ENCODE measurements at regions not wholly inside any gene's neighbourhood (a gene's known extent, or its start where the extent isn't known, plus 50 kb on each side); places are given as distances from the start of the nearest gene placed in this dataset.
"Not testable (repeated sequence)": the region's sequence is repeated elsewhere in the genome, so short reads cannot be mapped to it uniquely, and the experiment has no call there.

DNA sequence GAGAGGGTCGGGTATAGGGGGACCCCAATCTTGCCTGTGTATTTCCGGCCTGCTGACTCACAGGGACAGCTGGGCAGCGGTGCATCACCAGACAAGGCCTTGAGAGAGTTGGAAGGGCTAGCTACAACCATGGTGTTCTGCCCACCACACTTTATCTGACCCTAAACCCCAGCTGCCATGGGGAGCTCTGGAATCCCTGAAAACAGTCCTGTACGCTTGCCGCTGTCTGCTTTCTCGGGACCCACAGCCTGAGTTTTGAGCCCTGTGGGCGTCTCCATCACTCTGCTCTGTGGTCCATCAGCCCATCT lies 100.4 kb upstream of the GSE1 start:
- DNase-seq (ENCODE audit: insufficient read length, low spot score) (no peak), FAIRE-seq (no peak)
- TF ChIP-seq POLR2A (IDR thresholded peaks at IDR 0.05; ENCODE audit: low read depth, low read length) = no peak

DNA sequence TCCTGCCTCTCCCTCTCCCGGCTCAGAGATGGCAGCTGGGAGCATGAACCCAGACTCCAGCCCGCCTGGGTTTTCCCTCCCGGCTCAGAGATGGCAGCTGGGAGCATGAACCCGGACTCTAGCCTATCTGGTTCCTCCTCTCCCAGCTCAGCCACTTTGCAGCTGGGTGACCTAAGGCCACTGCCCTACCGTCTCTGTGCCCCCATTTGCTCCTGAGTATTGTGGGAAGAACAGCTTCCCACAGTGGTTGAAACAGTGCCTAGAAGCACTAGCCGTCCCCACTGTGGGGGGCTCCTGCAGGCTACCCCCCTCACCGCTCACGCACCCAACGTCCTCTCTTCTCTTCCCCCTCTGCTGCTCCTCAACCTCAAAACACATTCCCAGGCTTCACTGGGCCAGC lies 99.9 kb upstream of the GSE1 start:
- FAIRE-seq (no peak), DNase-seq (ENCODE audit: insufficient read length, low spot score) (no peak)
- no peak for TF ChIP-seq POLR2A (IDR thresholded peaks at IDR 0.05; ENCODE audit: low read depth, low read length)

DNA sequence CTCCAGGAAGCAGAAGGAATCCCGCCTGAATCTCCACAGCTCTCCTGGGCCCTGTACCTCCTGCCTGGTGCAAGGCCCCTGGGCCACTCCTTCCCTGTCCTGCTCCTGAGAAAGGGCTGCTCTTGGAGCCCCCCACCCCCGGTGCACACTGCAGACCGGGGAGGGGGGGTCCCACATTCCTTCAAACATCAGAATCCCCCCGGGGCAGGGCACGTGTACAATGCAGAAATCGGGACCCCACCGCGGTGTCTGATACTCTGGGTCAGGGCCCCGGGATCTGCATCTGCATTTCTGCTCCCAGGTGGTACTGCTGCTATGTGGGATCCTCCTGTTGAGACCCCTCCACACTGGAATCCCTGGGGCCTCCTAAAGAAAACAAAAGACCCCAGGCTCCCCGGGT lies 99.5 kb upstream of the GSE1 start:
- FAIRE-seq (no peak), DNase-seq (ENCODE audit: insufficient read length, low spot score) (no peak)
- no peak for TF ChIP-seq POLR2A (IDR thresholded peaks at IDR 0.05; ENCODE audit: low read depth, low read length)

DNA sequence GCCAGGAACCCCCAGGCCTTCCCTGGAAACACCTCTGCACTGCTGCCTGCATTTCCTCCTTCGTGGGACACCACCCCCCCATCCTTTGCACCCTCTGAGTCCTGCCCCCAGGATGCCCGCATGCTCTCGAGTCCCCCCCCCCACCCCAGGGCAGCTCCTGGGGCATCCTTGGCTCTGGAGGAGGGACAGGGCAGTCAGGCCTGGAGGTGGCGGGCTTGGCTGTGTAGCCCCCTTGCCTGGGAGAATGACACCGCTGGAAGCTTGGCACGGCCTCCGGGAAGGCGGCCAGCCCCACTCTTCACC lies 98.9 kb upstream of the GSE1 start:
- DNase-seq (ENCODE audit: insufficient read length, low spot score) (no peak), FAIRE-seq (no peak)
- no peak for TF ChIP-seq POLR2A (IDR thresholded peaks at IDR 0.05; ENCODE audit: low read depth, low read length)

DNA sequence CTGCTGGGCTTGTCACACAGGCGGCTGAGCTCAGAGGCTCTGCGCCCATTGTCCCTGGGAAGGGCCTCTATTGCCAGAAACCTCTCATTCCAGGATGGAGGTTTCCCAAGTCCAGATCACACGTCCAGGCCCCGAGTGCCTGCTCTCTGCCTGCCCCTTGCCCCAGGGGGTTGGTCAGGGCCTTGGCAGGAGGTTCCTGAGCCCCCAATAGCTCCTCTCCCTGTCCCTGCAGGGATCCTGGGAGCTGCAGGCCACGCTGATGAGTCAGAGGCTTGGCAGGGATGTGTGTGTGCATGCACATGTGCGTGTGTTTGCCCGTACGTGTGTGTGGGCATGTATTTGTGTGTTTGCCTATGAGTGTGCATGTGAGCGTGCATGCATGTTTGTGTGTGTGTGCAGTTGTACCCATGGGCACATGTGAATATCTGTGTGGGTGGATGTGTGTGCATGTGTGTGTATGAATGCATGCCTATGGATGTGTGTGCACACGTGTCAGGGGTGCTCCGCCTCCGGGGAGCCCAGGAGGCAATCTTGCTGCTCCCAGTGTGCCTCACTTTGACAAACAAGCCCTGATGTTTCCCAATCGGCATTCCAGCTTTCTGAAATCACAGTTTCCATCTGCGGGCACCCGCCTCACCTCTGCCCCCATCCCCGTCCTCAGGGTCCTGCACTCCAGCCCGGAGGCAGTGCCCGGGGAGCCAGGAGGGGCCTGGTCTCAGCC lies 98.4 kb upstream of the GSE1 start:
- DNase-seq (ENCODE audit: insufficient read length, low spot score) (peak; percentile 97), FAIRE-seq (no peak)
- TF ChIP-seq POLR2A (IDR thresholded peaks at IDR 0.05; ENCODE audit: low read depth, low read length) = no peak

DNA sequence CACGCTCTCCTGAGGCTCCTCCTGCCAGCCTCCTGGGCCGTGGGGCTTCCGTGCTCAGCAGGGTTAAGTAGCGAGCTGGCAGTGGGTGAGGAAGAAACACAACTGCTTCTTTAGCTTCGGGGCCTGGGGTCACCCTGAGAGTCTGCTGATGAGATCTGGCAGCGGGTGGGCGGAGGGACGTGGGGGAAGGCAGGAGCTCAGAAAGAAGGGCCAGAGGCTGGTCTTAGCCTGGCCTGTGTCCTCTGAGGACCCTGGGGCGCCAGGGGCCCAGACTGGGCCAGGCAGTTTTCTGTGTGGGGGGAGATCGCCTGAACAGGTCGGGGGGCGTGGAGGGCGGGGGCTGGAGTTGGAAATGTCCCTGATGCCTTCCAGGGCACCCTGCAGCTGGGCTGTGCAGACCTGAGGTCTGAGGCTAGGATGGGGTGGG lies 97.8 kb upstream of the GSE1 start:
- FAIRE-seq = no peak
- no peak for DNase-seq (ENCODE audit: insufficient read length, low spot score)
- TF ChIP-seq POLR2A (IDR thresholded peaks at IDR 0.05; ENCODE audit: low read depth, low read length) = no peak

DNA sequence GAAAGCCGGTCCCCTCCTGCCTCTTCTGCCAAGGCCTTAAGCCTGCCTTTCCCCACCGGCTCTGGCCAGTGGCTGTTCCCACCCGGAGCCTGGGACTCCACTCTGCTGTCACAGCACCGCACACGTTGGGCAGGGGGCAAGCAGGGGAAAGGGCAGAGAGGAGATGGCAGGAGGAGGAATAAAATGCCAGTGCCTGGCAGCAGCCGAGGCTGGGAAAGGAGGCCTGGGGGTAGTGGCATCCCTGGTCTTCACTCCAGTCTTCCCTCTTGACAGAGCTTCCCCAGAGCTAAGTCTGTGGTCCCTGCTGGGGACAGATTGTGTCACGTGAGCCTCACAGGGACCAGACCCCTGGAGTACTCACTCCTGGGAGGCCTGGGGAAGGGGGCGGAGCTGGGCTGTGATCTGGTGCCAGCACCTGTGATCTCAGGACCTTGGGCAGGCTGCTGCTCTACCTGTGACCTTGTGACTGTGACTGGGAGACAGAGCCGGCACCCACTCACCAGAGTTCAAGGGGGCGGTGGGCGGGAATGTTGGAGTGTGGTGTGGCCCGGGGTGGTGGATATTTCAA lies 97.2 kb upstream of the GSE1 start:
- no peak for FAIRE-seq
- no peak for TF ChIP-seq POLR2A (IDR thresholded peaks at IDR 0.05; ENCODE audit: low read depth, low read length)
- no peak for DNase-seq (ENCODE audit: insufficient read length, low spot score)

DNA sequence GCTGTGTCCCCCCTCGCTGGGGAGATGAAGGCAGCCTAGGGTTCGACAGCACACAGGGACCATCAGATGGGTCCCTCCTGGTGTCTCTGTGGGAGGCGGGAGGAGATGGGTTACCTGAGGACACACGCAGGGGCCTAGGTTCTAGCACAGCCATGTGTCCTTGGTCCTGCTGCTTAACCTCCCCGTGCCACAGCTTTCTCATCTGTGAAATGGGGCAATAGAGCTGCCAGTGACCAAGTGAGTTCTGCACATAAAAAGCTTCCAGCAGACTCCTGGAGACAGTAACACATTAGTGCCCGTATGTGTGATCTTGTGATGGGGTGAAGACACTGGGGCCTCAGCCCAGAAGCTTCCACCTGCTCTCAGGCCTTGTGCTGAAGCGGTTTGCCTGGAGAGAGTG lies 96.0 kb upstream of the GSE1 start:
- DNase-seq (ENCODE audit: insufficient read length, low spot score) (no peak), FAIRE-seq (no peak)
- no peak for TF ChIP-seq POLR2A (IDR thresholded peaks at IDR 0.05; ENCODE audit: low read depth, low read length)

DNA sequence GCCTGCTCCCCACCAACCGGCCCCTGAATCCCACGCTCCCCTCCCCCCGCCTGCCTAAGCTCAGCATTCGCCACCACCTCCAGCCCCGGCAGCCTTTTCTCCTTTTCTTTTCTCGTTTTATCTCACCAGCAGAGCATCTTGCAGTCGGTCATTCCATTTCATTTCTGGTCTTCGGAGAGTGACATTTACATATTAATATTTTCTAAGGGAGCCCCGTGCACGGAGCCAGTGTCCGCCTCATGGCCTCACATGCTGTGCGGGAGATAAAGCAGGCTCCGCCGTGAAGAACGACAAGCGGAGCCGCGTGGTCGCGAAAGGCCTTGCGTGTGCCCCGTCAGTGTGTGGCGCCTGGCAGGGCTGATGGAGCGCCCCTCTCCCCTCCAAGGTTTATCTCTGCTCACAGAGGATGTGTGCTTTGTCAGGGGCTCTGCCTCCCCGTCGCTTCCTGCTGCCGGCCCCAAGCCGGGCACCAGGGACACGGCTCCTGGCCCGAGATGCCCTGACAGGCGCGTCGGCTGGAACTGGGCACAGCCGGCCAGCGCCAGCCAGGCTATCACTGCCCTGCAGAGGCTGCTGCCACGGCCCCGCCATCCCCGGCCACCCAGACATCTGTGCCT lies 95.5 kb upstream of the GSE1 start:
- DNase-seq (ENCODE audit: insufficient read length, low spot score) (no peak), FAIRE-seq (no peak)
- TF ChIP-seq POLR2A (IDR thresholded peaks at IDR 0.05; ENCODE audit: low read depth, low read length) = no peak

DNA sequence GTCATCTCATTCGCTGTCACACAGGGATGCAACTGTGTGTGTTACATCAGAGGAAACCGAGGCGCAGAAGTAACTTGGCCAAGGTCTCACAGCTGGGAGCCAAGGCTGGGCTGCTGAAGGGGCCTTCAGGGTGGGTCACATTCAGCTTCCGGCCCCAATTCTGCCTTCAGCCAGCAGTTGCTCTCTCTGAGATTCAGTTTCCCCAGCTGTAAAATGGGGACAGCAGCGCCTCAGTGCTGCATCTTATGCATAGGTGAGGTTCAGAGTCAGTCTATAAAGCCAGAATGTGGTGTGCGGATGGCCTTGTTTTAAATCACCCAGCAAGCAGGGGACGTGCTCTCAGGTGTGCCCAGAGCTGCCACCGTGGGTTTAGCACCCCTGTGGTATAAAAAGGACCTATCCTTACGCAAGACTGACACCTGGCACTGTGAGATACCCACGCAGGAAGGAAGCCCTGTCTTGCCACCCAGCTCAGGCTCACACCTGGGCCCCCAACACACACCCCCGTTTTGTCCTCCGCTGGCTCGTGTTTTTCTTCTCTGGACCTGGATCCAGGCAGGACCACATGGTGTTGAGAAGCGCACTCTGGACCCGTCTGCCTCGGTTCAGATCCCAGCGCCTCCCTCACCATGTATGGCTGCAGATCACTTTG lies 94.6 kb upstream of the GSE1 start:
- no peak for DNase-seq (ENCODE audit: insufficient read length, low spot score)
- no peak for FAIRE-seq
- TF ChIP-seq POLR2A (IDR thresholded peaks at IDR 0.05; ENCODE audit: low read depth, low read length) = no peak

DNA sequence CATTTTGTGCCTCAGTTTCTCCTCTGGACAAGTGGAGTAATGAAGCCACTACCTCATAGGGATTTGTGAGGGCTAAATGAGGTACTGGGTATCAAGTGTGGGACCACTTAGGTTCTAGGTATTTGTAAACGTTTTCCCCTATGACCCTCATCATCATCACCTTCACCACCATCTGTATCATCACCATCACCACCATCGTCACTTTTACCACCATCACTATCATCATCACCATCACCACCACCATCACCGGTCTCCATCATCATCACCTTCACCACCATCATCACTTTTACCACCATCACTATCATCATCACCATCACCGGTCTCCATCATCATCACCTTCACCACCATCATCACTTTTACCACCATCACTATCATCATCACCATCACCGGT lies 94.1 kb upstream of the GSE1 start:
- not testable (repeated sequence) for DNase-seq (ENCODE audit: insufficient read length, low spot score); FAIRE-seq

DNA sequence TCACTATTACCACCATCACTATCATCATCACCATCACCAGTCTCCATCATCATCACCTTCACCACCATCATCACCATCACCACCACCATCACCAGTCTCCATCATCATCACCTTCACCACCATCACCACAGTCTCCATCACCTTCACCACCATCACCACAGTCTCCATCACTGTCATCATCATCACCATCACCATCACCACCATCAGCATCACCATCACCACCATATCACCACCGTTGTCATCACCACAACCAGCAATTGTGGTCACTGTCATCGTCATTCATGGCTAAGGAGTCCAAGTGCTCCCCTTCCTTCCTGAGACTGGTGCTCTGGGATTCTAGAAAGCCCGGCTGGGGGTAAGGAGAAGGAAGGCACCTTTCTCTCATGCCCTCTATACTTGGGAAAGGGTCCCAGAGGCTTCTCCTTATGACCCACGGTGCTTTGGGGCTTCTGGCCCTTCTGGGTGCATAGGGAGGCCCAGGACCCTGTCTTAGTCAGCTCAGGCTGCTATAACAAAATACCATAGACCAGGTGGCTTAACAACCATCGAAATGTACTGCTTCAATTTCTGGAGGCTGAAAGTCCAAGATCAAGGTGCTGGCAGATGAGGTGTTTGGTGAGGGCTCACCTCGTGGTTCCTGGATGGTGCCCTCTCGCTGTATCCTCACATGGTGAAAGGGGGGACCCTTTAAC lies 93.4 kb upstream of the GSE1 start:
- no peak for TF ChIP-seq POLR2A (IDR thresholded peaks at IDR 0.05; ENCODE audit: low read depth, low read length)
- DNase-seq (ENCODE audit: insufficient read length, low spot score) (no peak), FAIRE-seq (no peak)

DNA sequence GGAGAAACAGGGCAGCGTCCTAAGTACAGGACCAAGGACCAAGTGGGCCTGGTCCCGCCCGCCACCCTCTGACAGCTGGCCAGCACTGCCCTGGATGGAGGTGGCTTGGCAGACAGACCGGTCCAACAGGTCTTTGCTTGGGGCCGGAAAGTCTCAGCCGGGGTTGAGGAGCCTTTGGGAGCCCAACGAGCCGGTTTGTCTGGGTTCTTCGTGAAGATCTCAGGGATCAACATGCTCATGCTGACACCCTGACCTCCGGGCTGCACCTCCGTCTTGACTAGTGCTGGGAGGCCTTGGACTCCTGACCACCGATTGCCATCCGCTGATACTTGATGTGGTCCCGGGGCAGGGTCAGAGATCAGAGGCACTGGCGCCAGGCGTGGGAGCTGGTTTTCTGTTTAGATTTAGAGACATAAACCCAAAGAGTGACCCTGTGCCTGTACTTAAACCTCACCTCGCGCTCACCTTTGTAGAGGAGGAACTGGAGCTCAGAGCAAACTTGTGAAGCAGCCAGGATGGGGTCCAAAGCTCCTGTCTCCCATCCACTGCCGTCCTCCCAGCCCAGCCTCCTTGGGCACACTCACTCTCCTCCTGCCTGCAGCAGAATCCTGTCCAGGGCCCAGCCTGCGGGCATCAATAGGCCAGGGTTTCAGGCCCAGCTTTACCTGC lies 92.1 kb upstream of the GSE1 start:
- DNase-seq (ENCODE audit: insufficient read length, low spot score) = no peak
- no peak for FAIRE-seq
- TF ChIP-seq POLR2A (IDR thresholded peaks at IDR 0.05; ENCODE audit: low read depth, low read length) = no peak
